SKM-1 (cell line): ENCODE measurements at regions not wholly inside any gene's neighbourhood (a gene's known extent, or its start where the extent isn't known, plus 50 kb on each side); places are given as distances from the start of the nearest gene placed in this dataset.
A peak's percentile ranks its signal among the peaks of the same experiment; 100 is the strongest.

Experiments used
- DNase-seq: peaks from one replicate; lab custom pipeline; 2025; ENCODE audit not compliant: unreplicated experiment; lab: John Stamatoyannopoulos, UW

GRCh38 chr16:59305850-59306249 lies 571.7 kb upstream of the GOT2 start:
- DNase-seq = no peak

GRCh38 chr16:59296888-59297287 lies 562.8 kb upstream of the GOT2 start:
- no peak for DNase-seq

- DNase-seq = no peak
Measured at GRCh38 chr16:59295993-59296736, 562.0 kb upstream of the GOT2 start.

GRCh38 chr16:59295474-59295873 lies 561.4 kb upstream of the GOT2 start:
- DNase-seq = no peak

GRCh38 chr16:59290718-59291117 lies 556.6 kb upstream of the GOT2 start:
- no peak for DNase-seq

- DNase-seq = no peak
Measured at GRCh38 chr16:59289151-59289550, 555.0 kb upstream of the GOT2 start.

GRCh38 chr16:59274141-59274540 lies 540.0 kb upstream of the GOT2 start:
- DNase-seq = peak; percentile 2

GRCh38 chr16:59263955-59264354 lies 529.8 kb upstream of the GOT2 start:
- DNase-seq = no peak

- DNase-seq = no peak
Measured at GRCh38 chr16:59260892-59261291, 526.8 kb upstream of the GOT2 start.

- peak; percentile 87 for DNase-seq
Measured at GRCh38 chr16:59259950-59260319, 525.8 kb upstream of the GOT2 start.

GRCh38 chr16:59259074-59259949 lies 525.2 kb upstream of the GOT2 start:
- peak; percentile 87 for DNase-seq

- no peak for DNase-seq
Measured at GRCh38 chr16:59252317-59252716, 518.2 kb upstream of the GOT2 start.

- DNase-seq = no peak
Measured at GRCh38 chr16:59249011-59249410, 514.9 kb upstream of the GOT2 start.

GRCh38 chr16:59242556-59242955 lies 508.4 kb upstream of the GOT2 start:
- no peak for DNase-seq

- DNase-seq = no peak
Measured at GRCh38 chr16:59238246-59238645, 504.1 kb upstream of the GOT2 start.

- DNase-seq = no peak
Measured at GRCh38 chr16:59236804-59237458, 502.8 kb upstream of the GOT2 start.

- no peak for DNase-seq
Measured at GRCh38 chr16:59224401-59224800, 490.3 kb upstream of the GOT2 start.

GRCh38 chr16:59220011-59220410 lies 485.9 kb upstream of the GOT2 start:
- DNase-seq = no peak

- no peak for DNase-seq
Measured at GRCh38 chr16:59216291-59216690, 482.2 kb upstream of the GOT2 start.

- no peak for DNase-seq
Measured at GRCh38 chr16:59214455-59214854, 480.3 kb upstream of the GOT2 start.

- DNase-seq = no peak
Measured at GRCh38 chr16:59213952-59214351, 479.8 kb upstream of the GOT2 start.

GRCh38 chr16:59212492-59213024 lies 478.4 kb upstream of the GOT2 start:
- DNase-seq = no peak
